NCI-H1436 (cell line): ENCODE measurements at regions not wholly inside any gene's neighbourhood (a gene's known extent, or its start where the extent isn't known, plus 50 kb on each side); places are given as distances from the start of the nearest gene placed in this dataset.

Experiments
- DNase-seq: peaks from one replicate; lab custom pipeline; 2025; lab: John Stamatoyannopoulos, UW

GRCh38 chr9:119094086-119094485 is 275.1 kb downstream of the BRINP1 start:
- DNase-seq, result no peak

- DNase-seq, result no peak
These were observed 274.2 kb downstream of the BRINP1 start for GRCh38 chr9:119095072-119095471.

GRCh38 chr9:119101048-119101447 is 268.2 kb downstream of the BRINP1 start:
- DNase-seq, result no peak

GRCh38 chr9:119114681-119115080 is 254.6 kb downstream of the BRINP1 start:
- DNase-seq, result no peak
